D341Med (cell line): ENCODE measurements at regions not wholly inside any gene's neighbourhood (a gene's known extent, or its start where the extent isn't known, plus 50 kb on each side); places are given as distances from the start of the nearest gene placed in this dataset.
"Not testable (repeated sequence)": the region's sequence is repeated elsewhere in the genome, so short reads cannot be mapped to it uniquely, and the experiment has no call there.

Source experiments
- DNase-seq: peaks from one replicate; pipeline ENCODE4 v3.0.0; 2012; ENCODE audit warnings: low spot score

GRCh38 chr14:82814339-82814738 is 1280.7 kb upstream of the SEL1L start:
- not testable (repeated sequence) for DNase-seq

GRCh38 chr14:82830596-82830995 is 1296.9 kb upstream of the SEL1L start:
- DNase-seq = no peak

- no peak for DNase-seq
These were observed 1302.8 kb upstream of the SEL1L start for GRCh38 chr14:82836256-82836950.

DNA sequence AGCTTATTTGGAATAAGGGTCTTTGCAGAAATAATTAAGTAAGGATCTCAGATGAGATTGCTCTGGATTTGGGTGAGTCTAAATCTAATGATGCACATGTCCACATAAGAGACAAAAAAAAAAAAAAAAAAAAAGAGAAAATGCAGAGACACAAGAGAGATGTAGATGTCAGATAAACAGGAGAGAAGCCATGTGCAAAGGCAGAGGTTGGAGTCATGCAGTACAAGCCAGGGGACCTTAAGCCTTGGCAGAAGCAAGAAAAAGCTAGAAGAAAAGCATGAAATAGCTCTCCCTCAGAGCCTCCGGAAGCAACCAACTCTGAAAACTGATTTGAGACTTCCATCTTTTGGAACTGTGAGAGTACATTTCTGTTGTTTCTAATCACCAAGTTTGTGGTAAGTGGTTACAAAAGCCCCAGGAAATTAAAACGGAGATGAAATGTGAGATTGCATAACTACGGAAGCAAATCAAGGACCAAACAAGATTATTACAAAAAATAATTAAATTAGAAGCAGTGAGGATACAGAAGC is 1304.0 kb upstream of the SEL1L start:
- DNase-seq = no peak

DNA sequence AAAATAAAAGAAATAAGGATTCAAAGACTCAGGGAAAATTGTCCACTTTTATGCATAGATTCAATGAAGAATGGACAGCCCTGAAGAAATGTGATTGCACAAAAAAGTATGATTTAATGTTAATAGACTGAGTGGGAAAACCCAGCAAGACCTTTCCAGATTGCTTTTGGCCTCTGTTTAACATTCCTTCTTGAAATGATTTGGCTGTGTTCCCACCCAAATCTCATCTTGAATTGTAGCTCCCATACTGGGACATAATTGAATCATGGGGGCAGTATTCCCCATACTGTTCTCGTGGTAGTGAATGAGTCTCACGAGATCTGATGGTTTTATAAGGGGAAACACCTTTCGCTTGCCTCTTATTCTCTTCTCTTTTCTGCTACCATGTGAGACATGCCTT is 1316.9 kb upstream of the SEL1L start:
- DNase-seq = no peak

DNA sequence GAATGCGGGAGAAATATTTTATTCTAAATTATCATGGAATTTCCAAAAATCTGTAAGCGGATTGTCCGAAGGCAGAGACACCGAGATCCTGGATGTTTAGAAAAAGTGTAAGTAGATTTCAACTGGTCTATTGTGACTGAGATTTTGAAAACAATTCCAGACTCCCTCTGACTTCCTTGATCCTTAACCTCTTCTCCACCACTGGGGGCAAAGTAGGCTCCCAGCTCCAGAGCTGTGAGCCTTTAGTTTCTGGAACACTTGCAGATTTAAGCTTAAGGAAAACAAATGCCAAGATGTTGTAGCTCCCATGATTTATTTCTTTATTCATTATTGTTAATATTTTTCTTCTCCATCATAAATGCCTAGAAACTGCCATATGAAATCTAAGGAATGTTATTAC is 1320.5 kb upstream of the SEL1L start:
- no peak for DNase-seq

- peak; percentile 67 for DNase-seq
These were observed 1321.2 kb upstream of the SEL1L start for GRCh38 chr14:82854901-82855300.

GRCh38 chr14:82855912-82856391 is 1322.3 kb upstream of the SEL1L start:
- peak; percentile 29 for DNase-seq

DNA sequence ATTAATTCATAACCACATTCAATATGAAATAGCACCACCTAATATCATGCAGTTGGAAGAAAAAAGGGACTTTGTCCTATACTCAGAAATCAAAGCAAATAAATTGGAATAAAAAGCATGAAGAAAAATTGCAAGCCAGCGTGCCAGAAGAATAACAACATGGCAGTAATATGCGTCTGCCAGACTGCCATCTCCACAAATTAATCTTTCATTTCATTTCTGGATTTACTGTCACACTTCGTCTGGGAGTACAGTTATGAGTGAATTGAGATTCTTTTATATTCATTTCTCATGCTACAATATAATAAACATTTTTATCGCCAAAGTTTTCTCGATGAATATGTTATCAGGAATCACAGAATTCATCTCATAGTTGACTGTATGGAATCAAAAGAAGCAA is 1327.7 kb upstream of the SEL1L start:
- DNase-seq = no peak

DNA sequence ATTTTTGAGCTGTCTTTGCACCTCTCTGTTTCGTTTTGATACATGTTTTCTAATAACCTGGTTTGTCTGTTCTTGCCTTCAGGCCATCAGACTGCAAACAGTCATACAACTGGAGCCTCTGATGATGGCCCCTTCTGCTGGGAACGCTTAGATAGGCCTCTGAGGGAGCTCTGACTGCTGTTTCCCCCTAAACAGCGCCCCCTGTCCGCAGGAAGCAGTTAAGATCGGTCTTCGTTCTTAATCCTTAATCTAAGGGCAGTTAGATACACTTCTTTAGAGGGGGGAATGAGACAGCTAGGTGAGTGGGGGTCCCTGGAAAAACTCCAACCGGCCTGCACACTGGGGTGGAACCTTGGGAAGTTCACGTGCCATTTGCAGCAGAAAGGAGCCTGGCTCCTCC is 1338.8 kb upstream of the SEL1L start:
- DNase-seq = no peak

DNA sequence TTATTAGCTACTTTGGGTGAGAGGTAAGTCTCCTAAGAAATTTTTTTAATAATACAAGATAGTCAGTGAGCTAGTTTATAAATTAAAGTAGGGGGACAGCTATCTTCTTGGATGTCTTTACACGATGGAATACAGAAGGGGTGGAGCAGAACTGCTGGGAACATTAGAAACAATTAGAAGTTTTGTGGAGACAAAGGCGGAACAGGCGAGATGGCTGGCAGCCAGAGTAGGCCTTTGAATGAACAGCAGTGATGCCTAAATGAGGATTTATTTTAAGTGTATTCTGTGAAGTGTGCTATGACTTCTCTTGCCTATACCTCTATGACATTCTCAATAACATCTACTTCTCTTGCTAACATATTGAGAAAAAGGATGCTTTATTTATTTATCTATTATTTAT is 1345.3 kb upstream of the SEL1L start:
- DNase-seq = no peak

DNA sequence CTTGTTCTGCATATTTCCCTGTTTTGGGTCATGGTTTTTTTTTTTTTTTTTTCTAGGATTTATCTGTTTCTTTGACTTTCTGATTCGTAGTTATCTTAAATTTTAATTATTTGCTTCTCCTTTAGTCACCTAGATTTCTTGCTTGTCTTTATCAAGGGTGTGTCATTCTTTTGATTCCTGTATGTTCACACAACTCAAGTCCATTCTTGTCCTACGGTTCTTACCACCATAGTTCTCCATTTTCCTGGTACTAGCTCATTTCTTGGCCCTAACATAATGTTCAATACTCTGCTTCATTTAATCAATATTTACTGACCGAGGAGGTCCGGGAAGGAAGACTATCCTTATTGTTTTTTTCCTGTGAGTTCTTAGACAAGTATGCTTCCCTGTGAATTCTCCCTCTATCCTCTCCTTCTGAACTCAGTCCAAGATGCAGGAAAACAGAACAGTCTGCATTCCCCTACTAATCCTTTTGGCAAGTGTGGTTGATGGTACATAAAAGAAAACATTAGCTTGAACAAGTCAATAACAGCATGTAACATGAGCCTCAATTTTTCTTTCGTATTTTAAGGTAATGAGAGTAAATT is 1346.4 kb upstream of the SEL1L start:
- no peak for DNase-seq

- no peak for DNase-seq
These were observed 1353.0 kb upstream of the SEL1L start for GRCh38 chr14:82886670-82887069.

DNA sequence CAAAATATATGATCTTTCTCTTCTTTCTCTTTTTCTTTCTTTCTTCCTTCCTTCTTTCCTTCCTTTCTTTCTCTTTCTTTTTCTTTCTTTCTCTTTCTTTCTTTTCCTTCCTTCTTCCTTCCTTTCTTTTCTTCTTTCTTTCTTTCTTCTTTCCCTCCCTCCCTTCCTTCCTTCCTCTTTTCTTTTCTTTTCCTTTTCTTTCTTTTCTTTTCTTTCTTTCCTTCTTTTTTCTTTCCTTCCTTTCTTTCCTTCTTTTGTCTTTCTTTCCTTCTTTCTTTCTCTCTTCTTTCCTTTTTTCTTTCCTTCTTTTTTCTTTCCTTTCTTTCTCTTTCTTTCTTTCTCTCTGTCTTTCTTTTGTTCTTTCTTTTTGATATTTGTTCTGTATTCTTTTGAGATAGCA is 1356.0 kb upstream of the SEL1L start:
- DNase-seq = no peak

DNA sequence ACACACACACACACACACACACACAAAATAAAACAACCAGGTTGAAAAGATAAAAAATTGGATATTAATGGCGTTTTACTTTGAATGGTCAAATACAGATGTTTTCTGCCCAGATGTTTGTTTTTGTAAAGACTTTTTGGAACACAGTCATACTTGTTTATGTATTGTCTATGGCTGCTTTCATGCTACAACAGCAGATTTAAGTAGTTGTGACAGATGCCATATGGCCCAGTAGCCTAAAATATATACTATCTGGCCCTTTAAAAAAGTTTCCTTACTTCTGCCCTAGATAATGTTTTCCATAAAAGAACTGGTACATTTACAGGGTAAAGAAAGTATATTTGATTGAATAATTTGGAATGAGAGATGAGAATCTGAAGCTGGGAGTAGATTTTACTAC is 1362.8 kb upstream of the SEL1L start:
- DNase-seq = no peak

DNA sequence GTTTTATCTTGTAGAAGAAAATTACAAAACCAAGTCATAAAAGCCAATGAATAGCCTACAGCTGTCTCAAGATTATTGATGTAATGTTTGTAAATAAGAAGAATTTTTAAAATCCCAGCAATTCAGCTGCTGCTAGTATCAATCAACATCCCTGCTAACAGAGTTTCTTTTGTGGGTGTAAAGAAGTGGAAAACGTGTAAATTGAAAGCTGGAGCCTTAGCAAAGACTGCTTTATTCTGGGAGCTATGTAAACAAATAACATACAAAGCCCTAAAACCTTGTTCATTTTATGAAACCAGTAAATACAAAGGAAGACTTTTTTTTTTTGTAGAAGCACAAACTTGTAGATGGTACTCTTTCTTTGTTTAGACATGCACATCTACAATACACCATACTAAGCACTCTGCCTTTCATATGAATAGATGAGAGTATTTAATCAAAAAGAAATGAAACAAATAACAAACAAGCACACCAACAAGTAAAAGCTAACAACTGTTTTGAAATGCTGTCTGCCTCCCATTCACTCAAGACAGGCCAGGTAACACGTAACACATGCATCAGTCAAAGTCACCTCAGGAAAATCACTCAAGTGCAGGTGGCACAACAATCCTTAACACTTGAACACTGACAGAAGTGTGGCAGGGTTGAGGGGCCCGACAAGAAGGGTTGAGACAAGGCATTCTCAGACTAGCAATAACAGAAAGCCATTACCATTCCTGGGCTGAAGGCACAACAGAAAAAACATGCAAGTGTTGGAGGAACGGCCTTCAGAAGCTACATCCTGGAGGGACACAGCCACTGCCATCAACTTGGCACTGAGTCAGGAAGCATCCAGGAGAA is 1364.0 kb upstream of the SEL1L start:
- DNase-seq = no peak

GRCh38 chr14:82905762-82906161 is 1372.1 kb upstream of the SEL1L start:
- no peak for DNase-seq

GRCh38 chr14:82911930-82912329 is 1378.3 kb upstream of the SEL1L start:
- DNase-seq = no peak

DNA sequence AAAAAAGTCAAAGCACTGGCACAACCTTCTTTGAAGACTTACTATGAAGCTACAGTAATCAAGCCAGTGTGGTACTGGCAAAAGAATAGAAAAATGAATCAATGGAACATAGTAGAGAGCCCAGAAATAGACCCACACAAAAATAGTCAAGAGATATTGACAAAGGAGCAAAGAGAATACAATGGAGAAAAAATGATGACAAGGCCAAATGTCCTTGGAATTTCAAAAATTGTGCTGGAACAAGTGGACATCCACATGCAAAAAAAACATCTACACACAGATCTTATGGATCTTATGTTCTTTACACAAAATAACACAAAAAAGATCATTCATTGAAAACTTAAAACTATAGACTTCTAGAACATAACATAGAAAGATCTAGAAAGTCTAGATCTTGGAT is 1379.7 kb upstream of the SEL1L start:
- DNase-seq = no peak

GRCh38 chr14:82915381-82915780 is 1381.7 kb upstream of the SEL1L start:
- DNase-seq = no peak

DNA sequence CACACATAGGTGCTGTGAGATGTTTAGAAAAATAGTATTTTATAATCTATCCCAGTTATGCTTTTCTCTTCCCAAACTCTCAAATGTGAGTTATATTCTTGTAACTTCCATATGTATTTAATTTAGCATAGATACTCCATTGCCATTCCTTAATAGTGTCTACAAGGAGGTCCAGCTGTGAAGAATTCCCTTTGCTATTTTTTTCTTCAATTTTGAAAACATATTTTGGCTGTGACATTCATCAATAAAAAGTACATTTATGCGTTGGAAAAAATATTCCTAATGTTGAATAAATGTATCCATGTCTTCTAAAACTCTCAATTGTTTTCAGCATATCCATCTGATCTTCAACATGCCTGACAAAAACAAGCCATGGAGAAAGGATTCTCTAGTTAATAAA is 1402.0 kb upstream of the SEL1L start:
- DNase-seq = no peak

- DNase-seq = no peak
These were observed 1417.5 kb upstream of the SEL1L start for GRCh38 chr14:82951171-82951570.

DNA sequence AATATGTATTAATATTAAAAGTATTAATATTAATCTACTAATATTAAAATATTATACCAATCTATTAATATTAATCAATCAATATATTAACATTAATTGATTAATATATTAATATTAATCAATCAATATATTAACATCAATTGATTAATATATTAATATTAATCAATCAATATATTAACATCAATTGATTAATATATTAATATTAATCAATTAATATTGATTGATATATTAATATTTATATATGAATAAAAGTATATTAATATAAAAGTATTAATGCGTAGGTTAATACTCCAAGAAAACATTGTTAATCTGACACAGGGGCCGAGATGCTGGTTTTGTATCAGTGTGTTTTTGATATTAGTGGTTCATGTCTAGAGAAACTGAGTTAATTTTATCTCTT is 1430.1 kb upstream of the SEL1L start:
- DNase-seq = no peak
